ENCODE measurements at regions not wholly inside any gene's neighbourhood (a gene's known extent, or its start where the extent isn't known, plus 50 kb on each side); places are given as distances from the start of the nearest gene placed in this dataset.
"Not testable (repeated sequence)": the region's sequence is repeated elsewhere in the genome, so short reads cannot be mapped to it uniquely, and the experiment has no call there.

DNA sequence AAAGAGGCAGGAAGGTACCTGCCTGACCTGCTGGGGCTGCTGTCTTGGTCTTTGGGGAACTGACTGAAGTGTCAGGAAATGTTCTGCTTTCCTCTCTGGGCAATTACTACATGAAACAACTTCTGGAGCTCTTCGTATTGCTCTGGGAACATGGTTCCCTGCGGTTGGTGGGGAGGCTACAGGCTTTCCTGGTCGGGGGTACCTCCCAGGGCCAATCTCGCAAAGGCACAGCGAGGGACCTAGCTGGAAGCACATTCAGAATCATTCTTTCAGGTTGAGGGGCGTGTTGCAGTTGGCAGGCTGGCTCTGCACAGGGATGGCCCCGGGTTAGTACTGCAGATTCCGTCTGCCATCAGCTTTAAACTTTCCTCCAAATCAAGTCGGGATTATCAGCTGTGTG, 88.9 kb upstream of the RANBP3L start:
- no peak for DNase-seq (ENCODE audit: low read depth)

DNA sequence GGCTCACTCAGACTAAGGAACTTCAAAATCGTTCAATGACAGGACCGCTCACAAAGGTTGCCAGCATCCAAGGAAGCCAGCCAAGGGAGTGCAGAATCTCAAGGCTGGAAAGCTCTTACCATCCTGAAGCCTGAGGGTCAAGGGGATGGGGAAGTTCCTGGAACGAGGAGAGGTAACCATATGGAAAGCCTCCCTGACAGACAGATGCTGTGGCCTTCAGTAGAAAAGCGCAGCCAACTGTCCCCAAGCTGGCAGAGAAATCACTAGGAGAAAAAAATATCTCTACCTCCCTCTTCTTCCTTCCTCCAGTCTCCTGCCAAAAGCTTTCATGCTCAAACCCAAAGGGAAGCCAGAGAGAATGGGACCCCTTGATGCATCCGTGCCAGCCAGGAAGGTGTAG, 90.5 kb upstream of the RANBP3L start:
- no peak for DNase-seq (ENCODE audit: low read depth)

DNA sequence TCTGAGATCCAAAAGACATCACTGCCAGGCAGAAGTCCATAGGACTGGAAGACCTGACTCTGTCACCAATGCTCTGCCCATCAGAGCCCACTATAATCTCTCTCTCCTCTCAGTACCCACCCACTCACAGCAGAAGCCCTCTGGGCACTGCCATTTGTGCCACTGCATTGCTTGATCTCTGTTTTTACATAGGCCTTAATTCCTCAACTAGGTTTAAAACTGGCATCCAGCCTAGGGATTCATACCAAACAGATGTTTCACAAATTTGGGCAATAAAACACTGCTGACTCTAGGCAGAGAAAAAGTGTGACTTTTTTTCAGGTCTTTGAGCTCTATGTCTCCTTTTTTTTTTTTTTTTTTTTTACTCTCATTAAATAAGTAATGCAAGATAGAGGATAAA, 91.1 kb upstream of the RANBP3L start:
- DNase-seq (ENCODE audit: low read depth) = no peak

DNA sequence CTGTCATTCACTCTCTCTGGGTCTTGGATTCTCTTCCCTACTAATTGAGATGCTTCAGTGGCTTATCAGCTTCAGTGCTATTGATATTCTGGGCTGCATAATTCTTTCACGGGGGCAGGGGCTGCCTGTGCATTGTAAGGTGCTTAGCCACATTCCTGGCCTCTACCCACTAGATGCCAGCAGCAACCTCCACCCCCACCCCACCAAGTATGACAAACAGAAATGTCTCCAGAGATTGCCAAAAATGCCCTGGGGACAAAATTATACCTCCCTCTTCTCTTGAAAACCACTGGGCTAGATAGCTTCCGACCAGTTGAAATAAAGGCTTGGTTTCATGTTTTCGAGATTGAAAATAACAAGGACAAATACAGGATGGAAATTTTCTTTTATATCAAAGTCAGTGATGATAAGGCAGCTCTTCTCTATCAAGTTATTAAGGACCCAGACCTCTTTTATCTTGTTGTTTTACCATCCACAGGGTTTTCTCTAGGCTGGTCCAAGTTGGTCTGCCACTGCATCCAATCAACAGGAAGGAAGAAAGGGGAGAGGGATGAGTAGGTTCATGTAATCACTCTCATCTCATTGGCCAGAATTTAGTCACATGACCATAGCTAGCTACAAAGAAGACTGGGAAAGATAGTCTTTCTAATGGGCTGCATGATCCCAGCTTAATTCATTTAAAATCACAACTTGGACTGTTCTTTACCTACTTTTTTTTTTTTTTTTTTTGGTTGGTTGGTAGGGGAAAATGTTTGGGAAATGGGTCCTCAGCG, 92.1 kb upstream of the RANBP3L start:
- DNase-seq (ENCODE audit: low read depth) = no peak

DNA sequence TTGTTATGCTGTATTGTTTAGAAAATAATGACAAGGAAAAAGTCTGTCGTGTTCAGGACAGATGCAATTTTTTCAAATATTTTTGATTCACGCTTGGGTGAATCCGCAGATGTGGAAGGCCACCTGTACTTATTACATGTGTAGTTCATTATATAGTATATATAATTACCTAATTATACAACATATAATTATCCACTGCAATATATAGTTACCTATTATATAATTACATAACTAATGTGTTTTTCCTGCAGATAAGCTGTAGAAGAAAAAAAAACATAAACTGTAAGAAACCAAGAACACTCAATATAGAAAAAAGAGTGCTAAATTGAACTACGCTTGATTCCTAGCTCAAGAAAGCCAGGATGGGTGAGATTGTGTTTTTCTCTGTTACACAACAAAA, 93.6 kb upstream of the RANBP3L start:
- DNase-seq (ENCODE audit: low read depth) = no peak

DNA sequence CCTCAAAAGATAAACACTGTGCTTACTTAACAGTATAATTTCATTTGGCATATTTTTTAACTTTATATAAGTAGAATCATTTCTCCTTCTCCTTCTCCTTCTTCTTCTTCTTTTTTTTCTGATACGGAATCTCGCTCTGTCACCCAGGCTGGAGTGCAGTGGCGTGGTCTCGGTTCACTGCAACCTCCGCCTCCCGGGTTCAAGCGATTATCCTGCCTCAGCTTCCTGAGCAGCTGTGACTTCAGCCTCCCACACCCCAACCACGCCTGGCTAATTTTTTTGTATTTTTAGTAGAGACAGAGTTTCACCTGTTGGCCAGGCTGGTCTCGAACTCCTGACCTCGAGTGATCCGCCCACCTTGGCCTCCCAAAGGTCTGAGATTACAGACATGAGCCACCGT, 94.2 kb upstream of the RANBP3L start:
- not testable (repeated sequence) for DNase-seq (ENCODE audit: low read depth)

DNA sequence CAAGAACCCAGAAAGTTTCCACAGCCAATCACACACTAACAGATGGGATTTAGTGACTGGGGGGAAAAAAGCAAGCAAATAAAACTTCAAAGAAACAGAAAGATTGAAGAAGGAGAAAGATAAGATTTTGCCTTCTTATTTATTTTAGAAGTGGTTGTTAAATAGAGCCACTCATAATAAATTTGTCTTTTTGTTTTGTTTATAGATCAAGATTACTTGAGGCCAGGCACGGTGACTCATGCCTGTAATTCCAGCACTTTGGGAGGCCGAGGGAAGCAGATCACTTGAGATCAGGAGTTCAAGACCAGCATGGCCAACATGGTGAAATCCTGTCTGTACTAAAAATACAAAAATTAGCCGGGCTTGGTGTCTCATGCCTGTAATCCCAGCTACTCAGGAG, 94.9 kb upstream of the RANBP3L start:
- DNase-seq (ENCODE audit: low read depth) = no peak

DNA sequence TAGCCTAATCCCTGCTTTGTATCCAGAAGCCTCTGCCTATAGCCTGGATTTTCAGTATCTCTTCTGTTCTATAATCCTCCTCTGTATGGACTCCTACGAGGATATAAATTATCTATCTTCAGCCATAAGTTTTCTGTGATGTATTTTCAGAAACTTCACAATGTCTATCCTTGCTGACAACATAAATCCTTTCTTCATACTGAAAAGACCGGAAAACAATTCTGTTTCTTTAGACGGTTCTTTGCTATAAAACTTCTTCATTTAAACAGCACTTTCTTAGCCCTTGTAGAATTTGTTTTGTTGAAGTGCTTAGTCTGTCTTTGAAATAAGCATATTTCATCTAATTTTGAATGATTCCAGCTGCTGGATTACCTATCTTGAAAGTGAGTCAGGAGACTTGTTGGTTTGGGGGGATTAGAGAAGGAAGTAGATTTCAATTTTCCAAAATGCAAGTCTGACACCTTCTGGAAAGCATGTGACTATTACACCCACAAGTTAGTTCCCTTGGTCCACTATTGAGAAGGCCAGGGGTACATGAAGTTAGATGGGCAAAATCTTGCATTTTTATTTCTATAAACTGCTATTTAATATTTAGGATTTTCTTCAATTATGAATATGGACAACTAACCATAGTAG, 96.3 kb upstream of the RANBP3L start:
- no peak for DNase-seq (ENCODE audit: low read depth)

DNA sequence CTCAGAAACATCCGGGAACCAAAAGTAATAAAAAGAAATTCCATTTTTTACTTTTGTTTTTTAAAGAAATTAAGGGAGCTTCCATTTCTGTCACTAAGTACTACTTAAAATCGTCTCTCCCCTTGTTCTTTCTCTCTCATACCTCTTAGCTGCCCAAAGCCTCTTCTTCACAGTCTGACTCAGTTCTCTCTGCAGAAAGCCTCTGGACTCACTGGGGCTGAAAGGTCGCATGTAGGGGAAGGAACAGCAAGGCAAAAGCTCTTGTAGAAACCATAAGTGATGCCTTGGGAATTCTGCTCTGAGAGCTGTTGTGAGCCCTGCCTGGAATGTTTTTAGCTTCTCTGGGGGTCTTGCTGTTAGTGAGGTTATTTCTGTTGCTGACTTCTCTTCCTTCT, 100.8 kb upstream of the RANBP3L start:
- no peak for DNase-seq (ENCODE audit: low read depth)

DNA sequence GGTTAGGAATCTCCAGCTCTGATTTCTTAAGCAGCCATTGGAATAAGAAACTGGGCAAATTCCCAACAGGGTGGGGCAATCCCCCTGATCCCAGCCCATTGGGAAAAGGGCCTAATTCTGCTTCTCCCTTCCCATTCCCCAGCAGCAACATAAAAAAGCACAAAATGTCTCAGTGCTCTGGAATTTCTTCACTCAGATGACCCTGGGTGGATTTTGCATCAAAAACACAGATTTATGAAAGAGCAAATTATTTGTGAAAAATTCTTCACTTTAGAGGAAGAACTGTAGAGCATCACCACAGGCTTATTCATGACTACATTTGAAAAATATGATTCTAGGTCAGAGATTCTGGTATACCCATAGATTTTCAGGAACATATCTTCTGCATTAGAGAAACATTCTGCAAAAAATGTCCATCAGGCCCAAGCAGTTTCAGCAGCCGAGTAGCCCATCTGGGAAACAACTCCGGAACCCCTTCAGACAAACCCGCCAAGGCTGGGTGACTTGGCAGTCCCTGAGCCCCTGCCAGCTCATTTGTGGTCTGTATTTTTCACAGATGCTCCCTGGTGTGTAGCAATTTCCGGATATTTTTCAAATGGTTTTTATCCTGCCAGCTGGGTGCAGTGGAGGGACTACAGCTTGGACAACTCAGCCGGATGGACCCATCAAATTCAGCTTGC, 102.1 kb upstream of the RANBP3L start:
- DNase-seq (ENCODE audit: low read depth) = no peak

DNA sequence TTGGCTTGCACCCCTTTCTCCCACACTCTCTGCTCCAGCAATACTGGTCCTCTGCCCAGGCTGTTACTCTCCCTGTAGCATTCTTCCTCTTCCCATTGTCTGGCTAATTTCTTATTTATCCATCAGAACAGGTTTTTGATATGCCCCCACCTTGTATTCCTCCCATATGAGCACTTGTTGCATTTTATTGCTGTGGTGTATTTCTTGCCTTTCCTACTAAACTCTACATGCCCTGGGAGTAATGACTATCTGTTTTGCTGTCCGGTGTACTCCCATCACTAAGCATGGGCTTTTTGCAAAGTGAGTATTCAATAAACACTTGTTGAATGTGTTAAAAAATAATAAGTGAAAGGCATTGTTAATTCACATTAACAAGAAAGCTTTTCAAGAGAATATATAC, 104.3 kb upstream of the RANBP3L start:
- DNase-seq (ENCODE audit: low read depth) = no peak

DNA sequence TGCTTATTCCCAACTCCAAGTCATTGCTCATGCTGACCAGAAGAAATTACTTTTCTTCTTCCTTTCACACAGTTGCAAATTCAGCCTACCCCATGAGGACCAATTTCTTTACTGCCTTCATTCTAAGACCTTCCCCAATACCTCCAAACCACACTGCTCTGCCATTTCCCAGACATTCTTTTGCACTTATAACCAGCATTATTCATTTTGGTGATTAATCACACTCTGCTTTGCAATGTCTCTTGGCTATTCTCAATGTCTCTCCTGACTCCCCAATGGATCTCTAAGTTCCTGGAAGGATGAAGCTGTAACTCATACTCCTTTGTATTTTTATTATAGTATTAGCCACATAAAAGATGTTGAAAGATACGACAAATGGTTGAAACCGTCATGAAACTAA, 105.7 kb upstream of the RANBP3L start:
- DNase-seq (ENCODE audit: low read depth) = no peak

DNA sequence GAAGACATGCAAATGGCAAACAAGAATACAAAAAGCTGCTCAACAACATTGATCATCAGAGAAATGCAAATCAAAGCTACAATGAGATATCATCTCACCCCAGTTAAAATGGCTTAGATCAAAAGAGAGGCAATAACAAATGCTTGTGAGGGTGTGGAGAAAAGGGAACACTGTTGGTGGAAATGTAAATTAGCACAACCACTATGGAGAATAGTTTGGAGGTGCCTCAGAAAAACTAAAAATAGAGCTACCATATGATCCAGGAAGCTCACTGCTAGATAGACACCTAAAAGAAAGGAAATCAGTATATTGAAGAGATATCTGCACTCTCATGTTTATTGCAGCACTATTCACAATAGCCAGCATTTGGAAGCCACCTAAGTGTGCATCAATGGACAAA, 108.0 kb upstream of the RANBP3L start:
- not testable (repeated sequence) for DNase-seq (ENCODE audit: low read depth)

DNA sequence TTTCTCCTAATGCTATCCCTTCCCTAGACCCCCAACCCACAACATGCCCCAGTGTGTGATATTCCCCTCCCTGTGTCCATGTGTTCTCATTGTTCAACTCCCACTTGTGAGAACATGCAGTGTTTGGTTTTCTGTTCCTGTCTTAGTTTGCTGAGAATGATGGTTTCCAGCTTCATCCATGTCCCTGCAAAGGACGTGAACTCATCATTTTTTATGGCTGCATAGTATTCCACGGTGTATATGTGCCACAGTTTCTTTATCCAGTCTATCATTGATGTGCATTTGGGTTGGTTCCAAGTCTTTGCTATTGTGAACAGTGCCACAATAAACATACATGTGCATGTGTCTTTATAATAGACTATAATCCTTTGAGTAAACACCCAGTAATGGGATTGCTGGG, 109.0 kb upstream of the RANBP3L start:
- not testable (repeated sequence) for DNase-seq (ENCODE audit: low read depth)

DNA sequence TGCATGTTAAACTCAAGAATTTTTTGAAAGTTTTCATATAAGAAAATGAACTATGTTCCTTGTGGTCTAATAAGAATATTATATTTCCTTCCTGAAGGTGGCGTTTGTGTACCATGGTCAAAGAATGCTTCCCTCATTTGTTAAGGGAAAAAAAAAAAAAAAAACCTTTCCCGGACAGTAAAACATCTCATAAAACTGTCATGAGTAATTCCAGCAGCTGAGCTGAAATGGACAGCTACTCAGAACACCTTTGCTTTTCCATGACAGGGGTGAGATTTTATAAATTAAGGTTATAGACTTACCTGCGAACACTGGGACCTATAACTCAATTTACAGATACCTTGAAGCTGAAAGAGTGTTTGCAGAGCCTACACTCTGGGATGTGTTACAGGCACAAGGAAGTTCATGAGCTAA, 113.2 kb upstream of the RANBP3L start:
- no peak for DNase-seq (ENCODE audit: low read depth)

DNA sequence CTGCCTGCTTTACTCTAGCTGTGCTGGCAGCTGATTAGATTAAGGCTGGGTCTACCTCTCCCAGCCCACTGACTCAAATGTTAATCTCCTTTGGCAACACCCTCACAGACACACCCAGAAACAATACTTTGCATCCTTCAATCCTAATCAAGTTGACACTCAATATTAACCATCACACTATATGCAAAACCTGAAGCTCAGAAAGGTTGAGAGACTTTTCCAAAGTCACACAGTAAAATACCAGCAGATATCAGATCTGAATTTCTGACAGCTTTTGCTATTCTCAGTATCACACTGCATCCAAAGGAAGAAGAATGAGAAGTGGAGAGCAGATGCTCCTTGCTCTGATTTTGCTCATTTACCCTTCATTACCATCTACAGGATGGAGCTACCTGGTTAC, 114.9 kb upstream of the RANBP3L start:
- no peak for DNase-seq (ENCODE audit: low read depth)

DNA sequence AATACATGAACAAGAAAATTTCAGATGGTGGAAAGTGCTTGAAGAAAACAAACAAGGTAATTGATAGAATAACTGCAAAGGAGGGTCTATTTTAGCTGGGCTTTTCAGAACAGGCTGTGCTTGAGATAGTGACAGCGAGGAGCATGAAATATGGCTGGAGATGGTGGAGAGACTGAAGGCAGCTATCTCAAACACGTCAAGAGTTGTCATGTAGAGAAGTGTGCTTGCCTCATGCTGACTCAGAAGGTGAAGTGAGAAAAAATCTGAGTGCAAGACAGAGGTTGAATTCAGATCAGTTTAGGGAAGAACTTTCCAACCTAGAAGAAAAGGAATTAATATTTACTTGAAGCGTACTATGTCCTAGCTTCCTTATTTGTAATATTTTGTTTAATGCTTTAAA, 115.5 kb upstream of the RANBP3L start:
- DNase-seq (ENCODE audit: low read depth) = no peak

DNA sequence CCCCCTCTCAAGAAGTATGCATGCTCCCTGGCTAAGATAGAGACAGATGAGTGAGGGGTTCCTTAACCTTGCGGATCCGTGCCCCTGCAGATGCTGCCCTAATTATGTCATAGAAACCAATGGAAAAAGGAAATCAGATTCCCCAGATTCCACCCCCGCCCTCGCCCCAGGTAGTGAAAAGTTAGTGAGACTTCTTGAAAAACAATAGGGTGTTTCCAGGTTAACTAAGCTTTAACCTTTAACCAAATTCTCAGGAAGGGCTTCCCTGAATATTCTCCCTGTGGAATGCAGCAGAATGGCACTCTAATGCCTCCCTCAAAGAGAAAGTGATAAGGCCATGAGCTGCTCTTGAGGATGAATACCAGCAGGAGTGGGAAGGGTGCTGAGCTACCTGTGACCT, 116.0 kb upstream of the RANBP3L start:
- no peak for DNase-seq (ENCODE audit: low read depth)

DNA sequence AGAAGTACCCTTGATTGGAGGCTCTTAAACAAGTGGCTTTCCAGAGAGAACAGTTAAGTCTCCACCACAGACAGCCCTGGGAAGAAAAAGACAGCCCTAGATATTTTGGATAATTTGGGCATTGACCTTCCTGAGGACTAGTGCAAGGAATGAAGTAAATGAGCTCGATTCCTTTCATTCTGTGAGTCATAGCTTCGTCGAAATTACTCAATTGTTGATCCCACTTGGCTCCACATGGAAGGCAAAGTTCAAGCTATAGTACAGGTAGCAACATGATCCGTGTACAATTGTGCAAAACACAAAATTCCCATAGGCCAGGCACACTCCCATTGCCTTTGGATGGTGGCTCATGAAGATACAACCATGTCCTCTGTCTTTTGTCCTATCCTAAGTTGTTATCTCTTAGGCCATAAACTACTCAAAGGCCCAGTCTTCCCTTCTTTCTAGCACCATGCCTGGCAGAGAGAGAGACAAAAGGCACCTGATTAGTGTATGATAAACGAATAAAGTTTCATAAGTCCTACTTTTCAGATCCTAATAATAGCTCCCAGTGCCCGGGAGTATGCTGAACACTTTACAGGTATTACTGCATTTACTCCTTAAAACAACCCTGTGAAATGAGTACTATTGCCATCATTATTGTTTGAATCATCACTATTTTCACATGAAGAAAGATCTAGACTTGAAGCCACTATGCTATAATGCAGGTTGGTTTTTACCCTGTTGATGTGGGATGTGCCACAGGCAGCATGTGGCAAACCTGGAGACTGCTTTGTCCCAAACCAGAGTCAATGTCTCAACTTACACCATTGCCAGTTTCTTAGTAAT, 116.7 kb upstream of the RANBP3L start:
- no peak for DNase-seq (ENCODE audit: low read depth)

DNA sequence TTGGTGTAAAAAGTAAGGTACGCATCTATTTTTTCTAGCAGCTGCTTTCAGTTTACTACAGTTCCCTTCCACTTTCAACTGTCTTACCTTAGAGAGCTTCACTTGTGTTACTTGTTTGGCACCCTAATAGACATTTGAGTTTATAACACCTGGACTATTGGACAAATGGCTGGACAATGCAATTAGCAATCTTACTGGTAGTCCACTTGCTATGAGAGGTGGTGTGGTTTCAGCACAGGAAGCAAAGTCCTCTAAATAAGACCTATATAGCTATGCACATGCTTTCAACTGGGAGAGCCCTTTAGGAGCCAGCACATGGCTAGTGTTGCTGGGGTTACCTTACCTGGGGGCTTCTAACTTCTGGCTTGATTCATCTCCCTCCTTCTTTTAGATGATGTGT, 119.6 kb upstream of the RANBP3L start:
- no peak for DNase-seq (ENCODE audit: low read depth)

DNA sequence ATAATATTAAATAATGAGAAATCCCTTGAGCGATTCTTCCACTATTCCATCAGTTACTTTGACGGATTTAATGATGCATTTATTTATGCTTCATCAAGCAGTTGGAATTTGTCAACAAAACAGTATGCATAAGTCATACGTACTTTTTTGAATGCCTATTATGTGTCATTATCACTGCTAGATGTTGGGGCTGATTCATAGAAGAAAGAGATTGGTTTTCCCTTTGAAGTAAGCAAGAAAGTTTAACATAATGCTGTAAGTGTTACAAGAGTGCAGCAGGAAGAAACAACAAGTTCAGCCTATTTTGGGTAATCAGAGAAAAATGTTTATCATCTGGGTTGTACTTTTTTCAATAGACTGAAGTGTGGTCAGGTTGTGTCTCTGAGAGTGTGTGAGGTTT, 121.2 kb upstream of the RANBP3L start:
- DNase-seq (ENCODE audit: low read depth) = no peak

DNA sequence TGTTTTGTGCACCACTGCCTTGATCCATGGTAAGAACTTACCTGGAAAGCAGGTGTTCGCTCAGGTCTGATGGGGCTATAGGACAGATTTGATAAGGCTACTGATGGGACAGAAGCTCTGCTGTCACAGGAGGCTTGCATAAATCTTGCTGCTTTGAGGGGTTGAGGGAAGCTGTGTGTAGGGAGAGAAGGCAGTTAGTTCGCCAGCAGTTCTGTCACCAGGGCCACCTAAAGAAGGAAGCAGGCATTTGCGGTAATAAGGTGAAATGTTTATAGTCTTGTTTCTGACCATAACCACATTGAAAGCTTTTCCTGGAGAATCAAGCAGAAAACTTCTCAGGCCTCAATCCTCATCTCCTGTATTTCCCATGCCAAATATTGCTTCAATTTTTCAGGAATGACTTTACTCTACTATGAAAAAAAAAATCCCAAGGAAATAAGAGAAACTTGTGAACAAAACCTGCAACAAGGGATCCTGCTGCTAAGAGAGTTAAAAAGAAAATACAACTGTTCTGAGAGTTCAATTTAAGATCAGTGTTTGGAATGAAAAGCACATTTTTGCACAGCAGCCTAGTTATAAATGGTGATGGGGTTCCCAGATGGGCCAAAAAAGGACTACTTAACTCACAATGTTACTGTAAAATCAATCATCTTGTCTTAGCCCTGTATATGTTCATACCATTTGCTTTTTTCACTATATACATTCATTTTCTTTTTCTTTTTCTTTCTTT, 122.0 kb upstream of the RANBP3L start:
- DNase-seq (ENCODE audit: low read depth) = no peak
